NCI-H128 (cell line): ENCODE measurements at regions not wholly inside any gene's neighbourhood (a gene's known extent, or its start where the extent isn't known, plus 50 kb on each side); places are given as distances from the start of the nearest gene placed in this dataset.
"Not testable (repeated sequence)": the region's sequence is repeated elsewhere in the genome, so short reads cannot be mapped to it uniquely, and the experiment has no call there.

Experiments used
- DNase-seq: peaks from one replicate; lab custom pipeline; 2025; ENCODE audit not compliant: unreplicated experiment; lab: John Stamatoyannopoulos, UW

- DNase-seq, result no peak
These were observed 256.2 kb downstream of the TAFA4 start for GRCh38 chr3:68676136-68676535.

GRCh38 chr3:68667346-68667745 is 265.0 kb downstream of the TAFA4 start:
- no peak for DNase-seq

- no peak for DNase-seq
These were observed 265.8 kb downstream of the TAFA4 start for GRCh38 chr3:68666429-68667136.

GRCh38 chr3:68664276-68664675 is 268.1 kb downstream of the TAFA4 start:
- DNase-seq, result no peak

DNA sequence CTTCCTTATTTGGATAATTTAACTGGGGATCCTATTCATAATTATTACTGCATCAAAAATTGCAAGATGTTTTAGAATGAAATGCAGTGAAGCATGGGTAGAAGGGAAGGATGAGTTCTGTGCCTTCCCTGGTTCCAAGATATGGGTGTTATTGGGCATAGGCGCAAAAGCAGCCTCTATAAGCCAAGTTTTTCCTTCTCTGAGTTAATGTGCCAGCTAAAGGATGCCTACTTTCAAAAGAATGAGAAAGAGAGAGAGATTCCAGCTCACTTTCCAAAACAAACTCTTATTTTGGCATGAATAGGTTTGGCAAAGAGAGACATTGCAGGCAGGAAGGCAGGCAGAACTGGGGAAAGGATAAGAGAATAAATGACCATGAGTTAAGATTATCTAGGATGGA is 270.2 kb downstream of the TAFA4 start:
- no peak for DNase-seq

DNA sequence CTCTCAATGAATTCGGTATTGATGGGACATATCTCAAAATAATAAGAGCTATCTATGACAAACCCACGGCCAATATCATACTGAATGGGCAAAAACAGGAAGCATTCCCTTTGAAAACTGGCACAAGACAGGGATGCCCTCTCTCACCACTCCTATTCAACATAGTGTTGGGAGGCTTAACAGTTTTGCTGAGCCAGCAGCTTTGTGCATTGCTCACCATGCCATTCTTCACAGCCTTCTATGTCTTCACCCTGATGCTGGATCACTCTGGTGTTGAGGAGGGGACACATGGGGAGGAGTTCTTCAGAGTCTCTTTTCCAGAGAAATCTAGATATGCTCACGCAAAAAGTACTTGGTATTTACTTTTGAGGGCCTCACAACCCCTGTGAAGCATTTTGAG is 281.7 kb downstream of the TAFA4 start:
- not testable (repeated sequence) for DNase-seq

DNA sequence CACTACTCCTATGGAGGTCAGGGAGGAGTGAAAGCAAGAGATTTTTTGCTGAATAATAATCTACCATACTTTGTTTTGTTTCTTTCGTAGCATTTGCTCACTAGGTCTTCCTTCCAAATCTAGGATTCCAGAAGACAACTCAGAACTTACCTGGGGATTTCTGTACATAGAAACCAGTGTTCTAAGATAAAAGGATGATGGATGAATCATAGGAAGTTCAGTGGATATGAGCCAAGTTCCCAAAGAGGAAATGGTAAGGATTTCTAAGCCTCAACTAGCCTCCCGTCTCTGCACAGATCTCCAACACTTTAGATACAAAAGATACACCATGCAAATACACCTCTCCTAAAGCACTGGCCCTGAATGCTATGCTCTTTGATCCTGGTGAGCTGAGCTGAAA is 283.9 kb downstream of the TAFA4 start:
- no peak for DNase-seq

GRCh38 chr3:68631850-68632545 is 300.3 kb downstream of the TAFA4 start:
- DNase-seq, result no peak

- no peak for DNase-seq
These were observed 312.1 kb downstream of the TAFA4 start for GRCh38 chr3:68620211-68620610.

DNA sequence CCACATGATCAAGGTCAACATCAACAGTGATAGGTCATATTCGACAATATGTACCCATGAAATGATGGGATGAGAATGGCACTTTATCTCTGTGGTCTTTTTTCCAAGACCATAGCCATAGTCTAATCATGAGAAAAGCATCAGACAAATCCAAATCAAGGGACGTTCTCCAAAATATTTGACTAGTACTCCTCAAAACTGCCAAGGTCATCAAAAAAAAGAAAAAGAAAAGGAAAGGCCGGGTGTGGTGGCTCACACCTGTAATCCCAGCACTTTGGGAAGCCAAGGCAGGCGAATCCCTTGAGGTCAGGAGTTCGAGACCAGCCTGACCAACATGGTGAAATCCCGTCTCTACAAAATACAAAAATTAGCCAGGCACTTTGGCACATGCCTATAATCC is 318.3 kb downstream of the TAFA4 start:
- DNase-seq, result no peak

- DNase-seq, result no peak
These were observed 361.0 kb downstream of the TAFA4 start for GRCh38 chr3:68571321-68571720.

- no peak for DNase-seq
These were observed 371.6 kb downstream of the TAFA4 start for GRCh38 chr3:68560728-68561127.

DNA sequence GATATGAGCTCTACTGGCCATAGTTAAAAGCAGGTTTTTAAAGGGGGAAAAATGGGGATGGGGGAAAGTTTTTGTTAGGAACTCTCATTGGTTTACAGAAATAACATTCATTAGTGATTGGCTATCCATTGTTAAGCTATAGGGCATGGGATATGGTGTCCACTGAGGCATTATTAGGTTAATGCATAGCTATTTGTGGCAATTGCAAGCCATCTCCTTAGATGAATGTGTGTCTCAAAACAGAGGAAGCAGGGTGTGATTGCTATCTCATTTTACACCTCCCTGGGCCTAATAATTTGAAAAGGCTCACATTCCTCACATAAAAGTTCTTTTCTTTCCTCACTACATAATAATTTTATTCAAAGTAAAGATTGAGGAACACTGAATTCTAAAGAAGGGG is 396.6 kb downstream of the TAFA4 start:
- DNase-seq, result no peak

DNA sequence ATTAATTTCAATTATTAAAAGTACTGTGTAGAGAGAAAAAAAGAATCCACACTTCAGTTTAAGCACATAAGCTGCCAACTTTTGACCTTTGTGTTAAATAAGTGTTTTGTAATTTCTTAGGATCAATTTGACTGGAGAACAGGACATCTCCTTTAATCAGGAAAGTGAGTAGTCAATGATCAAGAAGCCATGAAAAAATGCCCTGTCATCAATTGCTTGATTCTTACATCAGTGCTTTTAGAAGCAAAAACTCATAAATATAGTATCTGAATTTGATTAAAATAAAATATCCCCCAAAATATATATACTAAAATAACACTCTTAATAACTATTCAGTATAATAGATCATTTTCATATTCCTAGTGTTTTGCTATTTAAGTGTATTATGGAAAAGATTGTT is 409.0 kb downstream of the TAFA4 start:
- no peak for DNase-seq

DNA sequence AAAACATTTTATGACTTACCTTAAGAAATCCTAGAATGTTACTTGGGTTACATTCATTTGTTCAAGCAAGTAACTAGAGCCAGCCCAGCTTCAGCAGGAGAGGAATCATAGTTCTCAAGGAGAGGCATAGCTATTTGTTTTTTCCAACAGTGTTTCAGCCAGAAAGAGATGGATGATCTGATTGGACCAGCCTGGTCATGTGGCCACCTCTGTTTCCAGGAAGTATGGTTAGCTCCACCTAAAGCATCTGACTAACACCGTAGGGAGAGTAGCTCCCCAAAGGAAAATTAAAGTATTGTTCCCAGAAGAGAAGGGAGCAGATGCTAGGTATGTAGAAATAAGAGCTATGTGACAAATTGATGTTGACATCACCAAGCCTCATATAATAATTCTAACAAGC is 417.1 kb downstream of the TAFA4 start:
- DNase-seq, result no peak

- DNase-seq, result no peak
These were observed 428.1 kb downstream of the TAFA4 start for GRCh38 chr3:68504201-68504600.

- DNase-seq, result not testable (repeated sequence)
These were observed 446.5 kb downstream of the TAFA4 start for GRCh38 chr3:68485845-68486244.

DNA sequence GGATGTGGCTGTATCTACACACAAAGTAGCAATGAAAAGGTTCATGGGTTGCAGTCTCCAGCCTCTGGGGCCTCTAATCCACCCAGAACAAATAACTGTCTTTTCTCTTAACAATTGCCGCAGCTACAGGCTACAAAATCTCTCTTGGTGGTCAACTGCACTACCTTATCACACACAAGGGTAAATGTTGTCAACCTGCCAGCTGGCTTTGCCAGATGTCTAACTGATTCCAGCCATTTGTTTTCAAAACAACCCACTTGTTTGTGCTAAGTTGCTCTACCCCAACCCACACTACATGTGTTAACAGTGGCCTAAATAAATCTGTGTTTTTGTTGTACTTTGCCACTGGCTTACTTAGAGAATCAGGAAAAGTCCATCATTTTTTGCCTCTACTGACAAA is 447.3 kb downstream of the TAFA4 start:
- no peak for DNase-seq

GRCh38 chr3:68483601-68484000 is 448.7 kb downstream of the TAFA4 start:
- DNase-seq, result no peak

DNA sequence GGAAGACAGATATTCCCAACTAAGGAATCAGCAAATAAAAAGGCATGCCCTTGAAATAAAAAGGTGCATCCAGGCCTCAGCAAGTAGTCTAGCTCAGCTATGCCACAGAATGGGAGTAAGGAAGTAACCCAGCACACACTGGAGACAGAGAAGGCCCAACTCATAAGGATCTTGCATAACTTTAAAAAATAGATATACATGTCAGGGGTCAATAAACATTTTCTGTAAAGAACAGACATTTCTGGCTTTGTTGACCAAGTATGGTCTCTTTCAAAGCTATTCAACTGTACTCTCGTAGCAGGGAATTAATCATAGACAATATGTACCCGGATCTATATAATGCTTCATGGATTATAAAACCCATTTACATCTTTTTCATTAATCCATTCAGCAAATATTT is 449.3 kb downstream of the TAFA4 start:
- DNase-seq, result no peak

DNA sequence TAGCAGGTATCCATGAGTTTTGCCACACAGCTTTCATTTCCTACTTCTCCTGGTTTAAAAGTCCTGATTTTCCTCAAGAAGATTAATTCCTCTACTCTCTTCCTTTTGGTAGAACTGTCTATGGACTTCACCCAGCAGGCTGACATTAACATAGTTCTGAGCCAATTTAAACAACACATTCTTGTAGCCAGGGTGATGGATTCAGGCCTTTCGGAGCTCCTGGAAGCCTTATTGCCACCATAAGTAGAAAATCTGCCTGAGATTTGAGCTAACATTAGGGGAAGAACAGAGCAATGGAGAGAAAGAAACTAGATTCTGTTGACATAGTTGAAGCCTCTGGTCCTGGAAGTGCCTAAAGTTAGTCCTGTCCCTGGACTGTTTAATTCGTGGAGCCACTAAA is 449.8 kb downstream of the TAFA4 start:
- DNase-seq, result no peak

GRCh38 chr3:68479779-68480178 is 452.6 kb downstream of the TAFA4 start:
- no peak for DNase-seq
